ENCODE measurements at regions not wholly inside any gene's neighbourhood (a gene's known extent, or its start where the extent isn't known, plus 50 kb on each side); places are given as distances from the start of the nearest gene placed in this dataset.
"Not testable (repeated sequence)": the region's sequence is repeated elsewhere in the genome, so short reads cannot be mapped to it uniquely, and the experiment has no call there.

DNA sequence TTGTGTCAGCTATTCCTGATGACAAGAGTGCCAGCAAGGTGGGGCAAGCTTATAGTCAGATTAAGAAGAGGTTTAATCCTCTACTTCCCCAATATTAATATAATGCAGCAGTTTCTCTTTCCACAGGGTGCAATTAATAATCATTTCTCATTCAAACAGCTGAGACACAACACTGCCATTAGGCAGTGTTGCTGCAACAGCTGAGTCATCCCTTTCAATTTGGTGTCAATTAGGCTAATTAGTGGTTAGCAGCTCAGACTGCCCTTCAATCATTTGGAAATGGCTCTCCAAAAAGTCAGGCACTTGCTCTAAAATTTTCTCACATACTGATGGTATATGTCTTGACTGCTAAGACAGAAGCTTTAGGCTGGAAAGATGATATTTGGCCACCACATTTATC lies 265.7 kb upstream of the FAM241A start:
- DNase-seq (no peak), ATAC-seq (no peak)

DNA sequence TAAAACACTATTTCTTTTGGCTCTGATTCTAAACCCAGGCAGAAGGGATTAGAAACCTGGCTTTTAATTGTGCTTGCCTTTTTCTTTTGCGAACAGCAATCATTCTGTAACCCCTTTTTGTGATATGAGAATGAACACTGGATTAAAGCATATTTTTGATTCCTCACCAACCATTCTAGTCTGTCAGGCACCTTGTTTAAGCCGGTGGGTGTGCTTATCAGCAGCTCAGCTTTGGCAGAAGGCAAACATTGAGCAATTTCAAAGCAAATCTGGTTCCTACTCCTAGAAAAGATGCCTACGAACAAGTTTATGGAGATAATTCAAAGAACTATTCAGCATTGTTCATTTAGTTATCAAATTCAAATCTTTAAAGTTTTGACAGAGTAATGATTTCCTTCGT lies 265.1 kb upstream of the FAM241A start:
- DNase-seq (no peak), ATAC-seq (no peak)

DNA sequence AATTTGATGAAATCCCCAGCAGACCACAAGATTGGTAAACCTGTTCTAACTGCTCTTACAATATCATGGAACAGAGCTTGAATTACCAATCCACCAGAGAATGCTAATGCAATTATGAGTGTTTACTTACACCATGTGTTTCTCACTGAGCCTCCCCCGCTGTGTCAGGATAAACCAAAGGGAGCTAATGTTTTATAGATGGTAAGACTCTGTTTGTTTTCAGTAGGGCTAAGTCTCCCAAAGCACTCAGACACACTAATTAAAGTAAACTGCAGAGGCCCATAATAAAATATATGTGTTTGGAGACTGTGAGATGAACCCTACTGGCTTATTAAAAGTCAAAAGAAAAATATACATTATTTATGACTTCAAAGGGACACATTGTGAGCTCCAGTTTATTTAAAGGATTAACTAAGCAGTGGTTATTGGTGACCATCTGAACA lies 261.7 kb upstream of the FAM241A start:
- DNase-seq (no peak), ATAC-seq (no peak)

DNA sequence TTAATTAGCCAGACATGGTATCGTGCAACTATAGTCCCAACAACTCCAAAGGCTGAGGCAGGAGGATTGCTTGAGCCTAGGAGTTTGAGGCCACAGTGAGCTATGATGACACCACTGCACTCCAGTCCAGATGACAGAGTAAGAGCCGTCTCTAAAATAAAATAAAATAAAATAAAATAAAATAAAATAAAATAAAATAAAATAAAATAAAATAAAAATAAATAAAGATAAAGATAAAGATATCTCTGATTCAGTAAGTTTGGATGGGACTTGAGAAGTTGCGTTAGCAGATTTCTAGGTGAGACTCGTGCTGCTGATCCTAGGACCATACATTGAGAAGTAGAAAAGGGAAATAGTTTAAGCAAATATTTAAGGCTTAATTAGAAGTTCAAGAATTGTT lies 254.8 kb upstream of the FAM241A start:
- DNase-seq (no peak), ATAC-seq (no peak)

- ATAC-seq (no peak), DNase-seq (no peak)
Measured at GRCh38 chr4:111905511-111905910, 239.7 kb upstream of the FAM241A start.

DNA sequence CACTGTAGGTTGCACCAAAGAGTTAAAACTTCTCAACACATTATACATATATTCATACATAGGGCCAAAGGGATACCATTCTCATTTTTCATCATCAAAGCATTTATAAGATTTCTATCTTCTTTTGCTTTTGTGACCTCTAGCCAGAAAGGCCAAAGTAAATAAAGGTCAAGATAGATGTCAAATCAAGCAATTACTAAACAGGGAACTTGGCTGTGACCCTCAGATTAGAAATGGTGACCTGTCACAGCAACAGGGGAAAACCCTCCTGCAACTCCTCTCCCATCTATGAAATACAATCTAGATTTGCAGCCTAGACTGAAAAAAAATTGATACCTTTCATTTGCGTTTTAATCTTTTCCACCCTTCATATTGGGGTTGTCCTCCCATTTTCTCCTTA lies 225.6 kb upstream of the FAM241A start:
- no peak for ATAC-seq

GRCh38 chr4:111921714-111922113 lies 223.5 kb upstream of the FAM241A start:
- DNase-seq (no peak), ATAC-seq (no peak)

More for the DNA sequence above, 225.6 kb upstream of the FAM241A start:
- no peak for DNase-seq

DNA sequence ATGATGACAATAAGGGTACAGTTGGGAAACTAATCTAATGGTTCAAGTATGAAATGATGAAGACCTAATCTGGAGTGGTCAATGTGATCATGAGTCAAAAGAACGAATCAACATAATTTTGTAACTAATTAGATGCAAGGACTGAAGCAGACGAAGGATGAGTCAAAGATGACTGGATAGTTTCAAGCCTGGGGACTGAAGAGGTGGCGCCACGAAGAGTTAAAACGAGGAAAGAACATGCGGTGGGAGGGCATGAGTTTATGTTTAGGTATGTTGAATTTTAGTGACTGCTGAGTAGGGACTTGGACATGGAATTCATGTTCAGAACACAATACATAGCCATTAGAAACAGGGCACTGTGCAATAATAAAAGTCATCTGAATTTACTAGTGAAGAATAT lies 221.5 kb upstream of the FAM241A start:
- DNase-seq (no peak), ATAC-seq (no peak)

DNA sequence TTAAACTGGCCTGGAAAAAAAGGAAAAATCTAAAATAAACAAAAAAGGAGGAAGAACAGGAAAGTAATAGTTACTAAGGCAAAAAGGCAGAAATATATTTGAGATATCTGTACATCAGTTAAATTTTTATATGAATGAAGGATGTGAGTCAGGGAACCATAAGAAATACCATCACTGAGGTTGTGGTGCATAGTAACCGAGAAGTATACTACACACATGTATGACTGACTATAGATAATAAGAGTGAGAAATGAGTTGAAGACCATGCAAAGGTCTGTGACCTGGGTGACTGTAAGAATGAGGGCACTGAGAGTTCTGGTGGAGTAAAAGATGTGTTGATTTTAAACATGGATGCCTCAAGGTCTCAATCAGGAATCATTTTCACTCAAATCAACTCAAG lies 220.6 kb upstream of the FAM241A start:
- no peak for ATAC-seq
- no peak for DNase-seq

- ATAC-seq = no peak
- DNase-seq = no peak
Measured at GRCh38 chr4:111930659-111931058, 214.6 kb upstream of the FAM241A start.

- DNase-seq = no peak
Measured at GRCh38 chr4:111933703-111934102, 211.6 kb upstream of the FAM241A start.

DNA sequence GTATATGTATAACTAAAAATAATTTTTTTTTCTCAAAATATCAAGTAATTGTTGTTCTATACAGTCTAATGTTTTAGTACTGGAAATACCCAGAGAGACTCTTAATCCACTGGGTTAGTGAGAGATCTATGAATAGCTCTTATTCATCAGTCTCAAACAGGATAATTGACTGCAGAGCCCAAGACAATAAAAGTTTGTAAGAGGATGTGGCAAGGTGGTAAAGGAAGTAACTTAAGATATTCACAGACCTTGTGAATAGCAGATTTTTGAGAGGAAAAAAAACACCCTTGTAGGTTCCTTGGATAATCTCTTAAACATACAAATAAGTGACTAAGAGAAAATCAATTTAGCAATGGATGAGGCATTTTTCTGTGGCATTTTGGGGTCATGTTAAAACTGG lies 210.9 kb upstream of the FAM241A start:
- ATAC-seq = no peak
- no peak for DNase-seq

More at GRCh38 chr4:111933703-111934102, 211.6 kb upstream of the FAM241A start:
- no peak for ATAC-seq

DNA sequence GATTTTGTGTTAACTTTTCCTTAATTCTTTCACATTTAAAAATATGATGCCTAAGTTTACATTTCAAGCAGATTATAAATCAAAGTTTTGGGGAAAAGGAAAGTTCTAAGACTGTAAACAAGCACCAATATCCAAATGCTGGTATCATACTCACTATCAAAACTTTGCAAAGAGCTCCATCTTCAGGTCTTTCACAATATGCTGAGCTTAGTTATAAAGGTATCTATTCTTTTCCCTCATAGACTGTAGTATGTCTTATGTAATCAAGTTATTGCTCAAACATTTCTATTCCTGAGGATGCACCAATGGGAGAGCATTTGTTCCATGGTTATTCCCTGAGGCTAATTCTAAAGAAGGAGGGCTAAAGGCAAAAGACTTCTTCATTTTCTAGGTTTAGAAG lies 207.9 kb upstream of the FAM241A start:
- no peak for ATAC-seq
- no peak for DNase-seq

GRCh38 chr4:111941957-111942356 lies 203.3 kb upstream of the FAM241A start:
- no peak for DNase-seq
- ATAC-seq = no peak

DNA sequence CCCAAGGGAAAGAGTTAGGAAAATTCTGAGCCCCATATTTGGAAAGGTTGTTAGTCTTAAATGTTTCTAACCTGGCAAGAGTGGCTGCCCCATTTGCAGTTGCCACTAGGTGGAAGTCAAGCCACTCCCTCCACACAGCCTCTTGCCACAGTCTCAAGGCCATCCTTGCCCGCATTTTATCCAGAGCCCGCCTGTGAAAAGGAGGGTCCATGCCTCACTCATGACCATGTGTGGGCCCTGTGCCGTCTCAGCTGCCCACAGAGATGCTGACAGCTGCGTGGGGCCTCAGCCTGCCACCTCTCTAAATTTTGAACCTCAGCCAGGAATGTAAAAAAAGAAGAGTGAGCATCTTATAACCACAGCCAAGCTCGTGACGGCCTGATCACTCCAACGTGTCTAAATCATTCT lies 201.5 kb upstream of the FAM241A start:
- ATAC-seq (no peak), DNase-seq (no peak)

DNA sequence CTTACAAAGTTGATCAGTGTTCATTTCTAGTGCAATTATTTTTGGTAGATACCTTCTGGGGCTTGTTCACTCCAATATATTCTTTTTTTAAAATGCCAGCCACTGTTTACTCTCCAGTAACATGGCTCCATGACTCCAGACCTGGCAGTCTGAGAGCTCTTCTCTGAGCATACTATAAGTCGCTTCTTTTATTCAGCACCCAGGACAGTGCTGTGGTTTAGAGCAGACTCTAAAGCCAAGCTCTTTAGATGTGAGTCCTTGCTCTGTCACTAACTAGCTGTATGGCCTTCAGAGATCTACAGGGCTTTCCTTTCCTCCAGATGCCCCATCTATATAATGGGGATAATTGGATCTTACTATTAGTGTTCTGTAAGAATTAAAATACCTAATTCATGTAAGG lies 200.2 kb upstream of the FAM241A start:
- no peak for DNase-seq
- ATAC-seq = no peak

- ATAC-seq (no peak), DNase-seq (no peak)
Measured at GRCh38 chr4:111946800-111947199, 198.5 kb upstream of the FAM241A start.

DNA sequence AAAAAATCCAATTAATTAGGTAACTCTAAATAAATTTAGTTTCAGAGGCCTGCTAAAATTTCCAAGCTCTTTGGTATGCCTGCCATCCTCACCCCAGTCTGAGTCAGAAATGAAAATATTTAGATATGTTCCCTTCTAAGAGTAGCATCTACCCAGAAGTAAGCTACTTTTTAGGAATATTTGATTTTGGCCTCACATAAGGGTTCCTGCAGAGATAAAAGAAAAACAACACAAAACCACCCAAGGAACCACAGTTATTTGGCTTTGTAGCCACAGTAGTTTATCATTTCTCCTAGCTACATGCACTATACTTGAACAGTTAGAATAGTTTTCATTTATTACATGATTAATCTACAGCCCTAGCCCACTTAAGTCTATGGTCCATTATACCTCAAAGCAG lies 192.6 kb upstream of the FAM241A start:
- DNase-seq = no peak
- ATAC-seq = no peak

DNA sequence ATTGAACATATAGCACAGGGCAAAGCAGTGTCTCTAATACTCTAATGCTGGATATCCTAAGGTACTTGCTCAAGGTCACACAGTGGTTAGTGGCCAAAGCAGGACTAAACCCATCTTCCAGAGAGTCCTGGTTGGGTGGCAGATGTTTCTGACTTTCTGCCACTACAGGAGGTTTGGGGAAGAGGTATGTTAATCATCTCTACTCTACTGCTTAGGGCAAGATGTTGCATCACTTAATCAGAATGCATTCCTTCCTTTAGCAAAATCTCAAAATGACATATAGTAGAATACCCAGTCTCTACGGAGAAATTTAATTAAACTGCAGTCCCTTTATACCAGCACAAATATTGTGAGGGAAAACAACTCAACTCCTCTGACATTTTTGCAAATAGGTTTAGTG lies 190.7 kb upstream of the FAM241A start:
- DNase-seq = no peak
- no peak for ATAC-seq

- DNase-seq (no peak), ATAC-seq (no peak)
Measured at GRCh38 chr4:111955001-111955400, 190.3 kb upstream of the FAM241A start.

DNA sequence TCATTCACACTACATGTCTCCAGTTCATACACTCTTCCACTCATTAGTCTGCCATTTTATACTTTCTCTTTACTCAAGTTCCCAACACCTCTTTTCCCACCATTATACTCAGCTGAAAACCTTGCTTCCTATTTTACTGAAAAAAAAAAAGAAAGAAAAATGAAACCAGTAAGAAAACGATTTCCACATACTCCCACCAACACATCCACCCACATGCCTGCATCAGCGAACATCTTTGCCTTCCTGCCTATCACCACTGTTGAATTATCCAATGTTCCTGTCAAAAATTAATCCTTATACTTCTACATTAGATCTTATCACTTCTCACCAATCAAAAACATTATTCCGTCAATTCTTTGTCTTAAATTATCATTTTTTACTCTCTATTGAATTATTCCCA lies 188.1 kb upstream of the FAM241A start:
- DNase-seq (no peak), ATAC-seq (no peak)

DNA sequence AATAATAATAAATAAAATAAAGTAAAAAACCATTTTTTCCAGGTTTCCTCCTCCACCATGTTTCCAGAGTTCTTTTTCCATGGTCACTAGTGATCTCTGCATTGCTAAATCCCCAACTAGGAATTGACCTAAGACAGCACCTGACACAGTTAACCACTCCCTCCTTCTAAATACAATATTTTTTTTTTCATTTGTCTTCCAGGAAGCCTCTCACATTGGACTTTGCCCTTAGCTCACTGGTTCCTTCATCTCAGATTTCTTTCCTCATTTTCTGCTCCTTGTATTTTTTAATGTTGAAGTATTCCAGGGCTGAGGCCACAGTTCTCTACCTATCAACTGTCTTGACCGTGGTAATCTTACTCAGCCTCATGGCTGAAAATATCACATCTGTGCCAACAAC lies 187.3 kb upstream of the FAM241A start:
- ATAC-seq = no peak
- no peak for DNase-seq

- ATAC-seq = no peak
- no peak for DNase-seq
Measured at GRCh38 chr4:111959222-111959621, 186.0 kb upstream of the FAM241A start.

DNA sequence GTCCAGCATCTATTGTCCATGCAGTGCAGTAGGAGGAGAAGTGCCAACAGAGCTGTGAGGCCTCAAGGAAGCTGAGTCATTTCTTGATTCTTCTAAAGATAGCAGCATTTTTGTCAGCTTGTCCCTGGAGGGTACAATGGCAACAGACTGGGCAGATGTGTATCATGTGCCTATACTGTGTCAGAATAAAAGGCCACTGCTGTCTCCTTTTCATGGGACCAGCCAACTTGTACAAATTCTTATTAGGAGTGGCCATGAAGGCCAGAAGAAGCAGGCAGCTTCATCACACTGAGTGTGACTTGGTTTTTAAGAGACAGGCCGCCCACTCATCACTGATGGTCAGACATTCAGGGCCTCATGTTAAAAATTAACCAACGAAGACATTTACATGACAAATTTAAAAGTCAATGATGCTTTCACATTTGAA lies 185.0 kb upstream of the FAM241A start:
- no peak for ATAC-seq

GRCh38 chr4:111961026-111961425 lies 184.2 kb upstream of the FAM241A start:
- ATAC-seq, DNase-seq: not testable (repeated sequence)

More for the DNA sequence above, 185.0 kb upstream of the FAM241A start:
- DNase-seq = no peak
